ENCODE measurements at regions not wholly inside any gene's neighbourhood (a gene's known extent, or its start where the extent isn't known, plus 50 kb on each side); places are given as distances from the start of the nearest gene placed in this dataset.

DNA sequence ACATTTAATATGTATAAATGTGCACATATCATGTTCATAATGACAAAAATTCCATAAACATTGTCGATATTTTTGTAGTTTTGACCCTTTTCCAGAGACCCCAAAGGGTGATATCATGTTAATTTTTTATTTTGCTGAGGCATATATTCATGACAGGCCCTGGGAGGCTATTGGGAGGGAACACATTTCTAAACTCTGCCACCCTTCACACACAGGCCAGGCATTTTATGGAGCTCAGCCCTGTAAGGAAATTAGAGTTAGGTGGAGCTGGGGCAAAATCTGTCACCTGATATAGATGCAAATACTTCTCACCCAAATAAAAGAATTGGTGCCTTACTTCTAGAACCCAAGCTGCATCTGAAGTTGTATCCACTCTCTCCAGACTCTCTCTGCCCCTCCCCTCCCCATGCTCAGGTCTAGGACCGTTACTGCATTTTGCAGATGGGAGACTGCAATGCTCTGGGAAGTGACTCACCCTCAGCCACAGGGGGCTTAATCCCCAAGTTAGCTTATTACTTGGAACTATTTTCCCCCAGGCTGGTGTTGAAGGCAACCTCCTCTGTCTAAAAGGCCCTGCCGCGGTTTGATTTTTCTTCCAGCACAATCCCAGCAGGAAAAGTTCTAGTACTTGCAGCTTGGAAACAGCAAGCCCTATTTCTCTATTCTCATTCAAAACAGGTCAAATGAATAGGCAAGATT lies 238.9 kb downstream of the EMP1 start:
- TF ChIP-seq, protein P1, sequence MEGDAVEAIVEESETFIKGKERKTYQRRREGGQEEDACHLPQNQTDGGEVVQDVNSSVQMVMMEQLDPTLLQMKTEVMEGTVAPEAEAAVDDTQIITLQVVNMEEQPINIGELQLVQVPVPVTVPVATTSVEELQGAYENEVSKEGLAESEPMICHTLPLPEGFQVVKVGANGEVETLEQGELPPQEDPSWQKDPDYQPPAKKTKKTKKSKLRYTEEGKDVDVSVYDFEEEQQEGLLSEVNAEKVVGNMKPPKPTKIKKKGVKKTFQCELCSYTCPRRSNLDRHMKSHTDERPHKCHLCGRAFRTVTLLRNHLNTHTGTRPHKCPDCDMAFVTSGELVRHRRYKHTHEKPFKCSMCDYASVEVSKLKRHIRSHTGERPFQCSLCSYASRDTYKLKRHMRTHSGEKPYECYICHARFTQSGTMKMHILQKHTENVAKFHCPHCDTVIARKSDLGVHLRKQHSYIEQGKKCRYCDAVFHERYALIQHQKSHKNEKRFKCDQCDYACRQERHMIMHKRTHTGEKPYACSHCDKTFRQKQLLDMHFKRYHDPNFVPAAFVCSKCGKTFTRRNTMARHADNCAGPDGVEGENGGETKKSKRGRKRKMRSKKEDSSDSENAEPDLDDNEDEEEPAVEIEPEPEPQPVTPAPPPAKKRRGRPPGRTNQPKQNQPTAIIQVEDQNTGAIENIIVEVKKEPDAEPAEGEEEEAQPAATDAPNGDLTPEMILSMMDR (IDR thresholded peaks at IDR 0.05), result no peak
- no peak for TF ChIP-seq POLR2A (IDR thresholded peaks at IDR 0.05)
